Stimulated activated naive CD4-positive, alpha-beta T cell (primary cell): ENCODE measurements at regions not wholly inside any gene's neighbourhood (a gene's known extent, or its start where the extent isn't known, plus 50 kb on each side); places are given as distances from the start of the nearest gene placed in this dataset.
"Not testable (repeated sequence)": the region's sequence is repeated elsewhere in the genome, so short reads cannot be mapped to it uniquely, and the experiment has no call there.

Experiments used
- DNase-seq, 6 experiments: peaks; one replicate each; lab custom pipeline; 2025; lab: John Stamatoyannopoulos, UW

GRCh38 chr10:8600192-8600591 is 545.7 kb downstream of the GATA3 start:
- DNase-seq: no peak

DNA sequence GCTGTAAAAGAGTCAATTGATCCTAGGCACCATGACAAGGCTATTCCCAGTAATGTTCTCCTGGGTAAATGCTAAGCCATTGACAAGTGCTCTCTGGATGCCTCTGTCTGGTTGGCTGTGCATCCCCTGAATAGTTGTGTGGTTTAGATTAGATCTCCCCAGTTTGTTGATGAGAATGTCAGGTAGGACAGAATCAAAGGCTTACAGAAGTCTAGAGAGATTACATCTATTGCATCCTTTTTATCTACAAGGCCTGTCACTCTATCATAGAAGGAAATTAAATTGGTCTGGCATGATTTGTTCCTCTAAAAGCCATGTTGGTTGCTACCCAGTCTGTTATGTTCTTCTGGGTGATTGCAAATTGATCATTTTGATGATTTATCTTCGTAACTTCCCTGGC is 548.3 kb downstream of the GATA3 start:
- no peak for DNase-seq

DNA sequence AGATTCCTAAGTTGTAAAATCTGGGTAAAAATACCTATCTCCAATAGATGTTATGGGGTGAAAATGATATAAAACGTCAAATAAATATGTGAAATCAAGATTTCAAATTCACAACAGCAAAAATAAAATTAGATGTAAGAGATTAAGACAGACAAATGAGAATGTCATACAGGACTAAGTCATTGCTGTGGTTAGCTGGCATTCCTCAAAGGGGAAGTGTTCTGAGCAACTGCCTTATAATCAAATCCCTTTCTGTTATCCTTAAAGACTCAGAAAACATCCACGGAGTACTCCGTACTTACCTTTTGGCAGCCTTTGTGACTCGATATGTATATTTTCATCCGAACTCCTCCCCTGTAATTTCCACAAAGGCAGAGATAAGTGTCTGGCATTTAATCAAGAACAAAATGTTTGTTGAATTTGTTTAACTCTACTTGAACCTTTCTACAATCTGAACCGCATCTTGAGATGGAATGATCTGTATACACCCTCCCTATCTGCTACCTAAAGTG is 559.6 kb downstream of the GATA3 start:
- DNase-seq: no peak

- DNase-seq: no peak
Observed at GRCh38 chr10:8615118-8615517, 560.6 kb downstream of the GATA3 start.

- no peak for DNase-seq
Observed at GRCh38 chr10:8616166-8616565, 561.7 kb downstream of the GATA3 start.

- no peak for DNase-seq
Observed at GRCh38 chr10:8617792-8618191, 563.3 kb downstream of the GATA3 start.

- no peak for DNase-seq
Observed at GRCh38 chr10:8618834-8619233, 564.3 kb downstream of the GATA3 start.

- no peak for DNase-seq
Observed at GRCh38 chr10:8628351-8628750, 573.9 kb downstream of the GATA3 start.

- no peak for DNase-seq
Observed at GRCh38 chr10:8633909-8634308, 579.4 kb downstream of the GATA3 start.

GRCh38 chr10:8636371-8636770 is 581.9 kb downstream of the GATA3 start:
- no peak for DNase-seq

DNA sequence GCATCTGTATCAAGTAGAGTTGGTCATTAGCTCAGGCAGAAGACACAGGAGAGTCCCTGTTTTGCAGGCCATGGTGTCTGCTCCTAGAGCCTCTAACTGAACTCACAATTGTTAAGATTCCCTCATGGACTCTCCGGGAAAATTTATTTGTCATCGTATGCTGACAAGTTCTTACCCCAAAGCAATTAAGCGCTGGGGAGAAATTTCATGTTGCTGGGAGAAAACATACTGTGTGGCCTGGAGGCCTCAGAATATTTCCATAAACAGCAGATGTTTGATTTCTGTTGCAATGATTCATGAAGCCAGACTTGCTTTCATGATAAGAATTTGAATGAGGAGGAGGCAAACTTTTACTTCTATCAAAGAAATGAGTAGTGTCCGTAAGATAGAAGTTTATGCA is 583.2 kb downstream of the GATA3 start:
- no peak for DNase-seq

DNA sequence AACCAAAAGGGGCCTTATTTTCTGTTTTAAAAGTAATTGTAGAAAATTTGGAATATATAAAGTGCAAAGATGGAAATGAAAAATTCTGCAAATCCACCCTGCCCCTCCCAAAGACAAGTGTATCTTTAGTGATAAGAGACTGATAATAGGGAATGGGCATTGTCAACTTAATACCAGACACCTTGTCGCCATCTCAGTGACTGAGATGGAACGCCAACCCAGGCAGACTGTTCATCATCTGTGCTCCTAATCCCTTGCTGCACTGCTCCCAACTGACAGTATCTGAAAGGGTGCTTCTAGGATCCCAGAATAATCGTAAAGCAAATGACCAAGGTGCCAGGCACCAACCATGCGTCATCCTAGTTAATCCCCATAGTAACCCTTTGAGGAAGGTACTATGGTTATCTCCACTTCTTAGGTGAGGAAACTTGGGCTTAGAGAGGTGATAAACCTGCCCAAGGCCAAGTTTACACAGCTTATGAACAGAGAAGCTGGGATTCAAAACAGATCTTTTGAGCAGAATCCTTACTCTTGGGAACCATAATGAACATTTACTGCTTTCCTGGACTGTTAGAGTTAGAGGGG is 583.7 kb downstream of the GATA3 start:
- no peak for DNase-seq

DNA sequence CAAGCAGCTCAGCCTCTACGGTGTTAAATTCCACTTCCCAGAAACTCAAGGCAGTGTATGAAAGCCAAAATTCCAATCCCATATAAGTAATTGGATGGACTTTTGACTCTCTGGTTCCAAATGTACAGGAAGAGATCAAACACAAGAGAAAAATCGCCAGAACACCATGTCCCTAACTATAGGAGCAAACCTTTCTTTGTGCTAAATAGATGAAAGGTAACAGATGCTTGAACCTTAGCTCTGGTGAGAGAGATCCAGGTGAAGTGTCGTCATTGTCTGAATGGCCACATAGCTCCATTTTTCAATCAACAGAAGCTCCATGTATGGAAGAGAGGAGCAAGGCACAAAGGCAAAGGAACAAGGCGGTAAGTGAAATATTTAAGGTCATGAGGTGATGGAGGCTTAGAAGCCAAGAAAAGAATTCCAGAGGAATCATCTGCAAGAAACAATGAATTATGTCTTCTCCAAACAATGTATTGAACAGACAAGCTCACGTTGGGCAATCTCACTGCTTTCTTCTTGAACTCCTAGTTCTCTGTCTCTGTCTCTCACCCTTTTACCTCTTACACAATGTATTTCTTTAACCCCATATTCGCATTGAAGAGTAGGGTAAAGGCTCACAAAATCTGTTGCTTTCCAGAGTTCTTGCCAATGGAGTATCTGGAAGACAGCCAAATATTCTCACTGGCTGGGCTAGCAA is 585.1 kb downstream of the GATA3 start:
- DNase-seq: no peak

DNA sequence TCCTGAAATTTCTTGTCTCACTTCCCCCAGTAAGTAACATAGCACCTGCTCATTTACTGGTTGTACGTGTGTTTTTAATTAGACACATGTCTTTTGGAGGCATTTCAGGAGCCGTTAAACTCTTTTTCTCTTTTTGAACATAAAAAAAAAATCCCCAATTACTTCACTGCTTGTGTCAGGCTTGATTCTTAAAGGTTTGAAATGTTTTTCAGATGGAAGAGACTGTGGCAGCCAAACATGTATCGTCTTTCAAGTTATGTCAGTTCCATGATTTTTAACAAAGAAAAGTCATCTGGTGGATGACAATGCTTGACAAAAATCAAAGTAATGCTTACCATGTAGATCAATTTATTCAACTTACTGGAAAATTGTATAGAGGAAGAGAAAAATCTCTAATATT is 585.8 kb downstream of the GATA3 start:
- no peak for DNase-seq

DNA sequence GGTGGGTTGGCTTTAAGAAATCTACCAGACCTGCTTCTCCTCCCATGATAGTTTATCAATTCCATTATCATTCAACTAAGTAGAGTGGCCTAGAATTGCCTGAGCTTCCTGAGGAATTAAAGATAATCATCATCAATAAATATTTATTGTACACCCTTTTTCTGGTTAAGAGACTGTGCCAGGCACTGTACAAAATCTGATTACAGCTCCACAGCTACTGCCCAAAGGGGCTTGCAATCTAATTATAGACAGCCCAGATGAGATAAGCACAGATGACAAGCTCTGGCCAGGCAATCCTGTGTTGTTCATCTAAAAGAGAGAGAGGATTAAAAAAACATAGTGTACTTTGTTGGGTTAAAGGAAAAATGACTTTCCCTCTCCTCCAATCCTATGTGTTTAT is 586.4 kb downstream of the GATA3 start:
- no peak for DNase-seq

GRCh38 chr10:8656261-8656660 is 601.8 kb downstream of the GATA3 start:
- no peak for DNase-seq

DNA sequence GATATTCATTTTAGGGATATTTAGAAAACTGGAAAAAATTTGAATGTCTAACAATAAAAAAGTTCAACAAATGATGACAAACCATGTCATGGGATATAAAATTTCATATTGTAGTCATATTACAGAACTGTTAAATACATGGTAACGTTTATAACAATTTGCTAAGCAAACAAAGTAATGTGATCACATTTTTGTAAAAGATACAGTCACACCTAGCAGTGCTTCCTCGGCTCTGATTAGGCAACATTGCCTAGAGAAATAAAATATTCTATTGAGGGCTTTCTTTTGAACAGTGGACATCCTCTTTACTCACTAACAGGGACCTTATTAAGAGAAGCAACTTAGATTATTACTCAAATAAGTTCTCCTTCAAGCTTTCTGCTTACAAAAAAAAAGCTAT is 605.5 kb downstream of the GATA3 start:
- DNase-seq: no peak

DNA sequence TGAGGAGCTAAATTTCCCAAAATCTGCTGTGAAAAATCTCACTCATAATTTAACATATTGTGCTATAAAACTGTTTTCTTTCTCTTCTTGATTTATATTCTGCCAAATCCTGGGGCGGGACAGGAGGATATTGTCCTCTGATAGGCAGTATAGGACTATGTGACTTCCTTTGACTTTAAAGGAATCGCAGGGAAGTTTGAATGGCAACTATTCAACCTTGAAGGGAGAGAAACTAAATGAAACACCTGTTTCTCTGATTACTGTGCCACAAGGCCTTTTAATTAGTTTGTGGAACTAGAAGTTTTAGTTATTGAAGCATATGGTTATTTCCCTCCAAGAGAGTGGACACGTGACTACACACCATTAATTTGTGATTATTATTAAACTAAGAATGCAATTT is 607.4 kb downstream of the GATA3 start:
- no peak for DNase-seq

DNA sequence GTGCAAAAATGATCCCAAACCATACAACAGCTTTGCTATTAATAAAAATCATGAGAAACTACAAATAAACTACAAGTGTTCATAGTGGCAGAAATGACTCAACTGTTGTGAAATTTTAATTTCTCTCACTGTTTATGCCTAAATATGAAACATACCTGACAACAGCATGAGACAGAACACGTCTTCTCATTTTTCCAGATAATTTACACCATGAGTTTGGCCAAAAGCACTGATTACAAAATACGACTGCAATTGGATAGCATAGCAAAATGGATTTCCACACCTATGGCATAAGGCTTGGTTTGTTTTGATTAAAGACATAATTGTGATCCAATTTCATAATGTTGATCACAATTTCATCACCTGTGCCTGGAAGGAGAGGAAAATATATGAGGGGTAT is 608.6 kb downstream of the GATA3 start:
- DNase-seq: no peak

DNA sequence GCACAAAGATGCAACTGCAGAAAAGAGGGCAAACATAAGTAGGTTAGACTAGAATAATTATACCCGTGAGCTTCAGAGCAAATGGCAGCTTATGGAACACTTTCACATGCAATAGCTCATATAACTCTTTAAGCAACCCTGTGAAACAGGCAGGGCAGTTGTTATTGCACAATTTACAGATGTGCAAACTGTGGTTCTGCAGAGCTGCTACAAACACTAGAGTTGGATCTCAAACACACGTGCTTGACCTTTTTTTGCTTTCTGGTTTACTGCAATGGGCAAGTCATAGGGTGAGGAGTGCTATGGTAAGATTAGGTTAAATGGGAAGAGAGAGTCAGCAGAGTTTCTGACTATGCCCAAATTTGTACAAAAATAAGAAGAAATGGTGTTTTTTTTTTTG is 610.8 kb downstream of the GATA3 start:
- no peak for DNase-seq

- DNase-seq: no peak
Observed at GRCh38 chr10:8670461-8670860, 616.0 kb downstream of the GATA3 start.

- no peak for DNase-seq
Observed at GRCh38 chr10:8674230-8674629, 619.7 kb downstream of the GATA3 start.

DNA sequence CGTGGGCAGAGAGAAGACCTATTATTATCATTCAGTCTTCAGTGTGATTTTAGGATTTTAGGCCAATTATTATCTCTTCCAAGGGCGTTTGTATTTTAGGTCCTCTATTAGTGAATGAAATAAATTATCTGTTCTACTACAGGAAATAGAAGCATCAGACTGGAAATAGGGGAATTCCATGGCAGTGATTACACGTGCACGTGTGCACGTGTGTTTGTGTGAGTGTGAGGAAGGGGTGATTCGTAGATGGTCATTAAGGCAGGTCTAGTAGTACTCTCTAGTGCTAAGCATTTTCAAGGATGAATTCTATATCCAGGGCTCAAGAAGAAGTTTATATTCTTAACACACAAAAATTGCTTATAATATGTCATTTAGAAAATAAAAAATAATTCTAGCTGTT is 623.2 kb downstream of the GATA3 start:
- DNase-seq: no peak

GRCh38 chr10:8684916-8685315 is 630.4 kb downstream of the GATA3 start:
- not testable (repeated sequence) for DNase-seq
